B cell (primary cell): ENCODE measurements at regions not wholly inside any gene's neighbourhood (a gene's known extent, or its start where the extent isn't known, plus 50 kb on each side); places are given as distances from the start of the nearest gene placed in this dataset.

Experiments
- EZH2 ChIP-seq: IDR thresholded peaks from 2 replicates; pipeline ENCODE4 v1.6.1; 2012; ENCODE audit warnings: borderline replicate concordance, low read depth, mild to moderate bottlenecking, moderate library complexity, low read length; ENCODE audit not compliant: insufficient read depth, poor library complexity, severe bottlenecking
- TF ChIP-seq, protein P1 (sequence below): fragments of 200-600 bp; IDR thresholded peaks from one replicate; pipeline ENCODE4 v1.8.0; 2022; ENCODE audit warnings: antibody characterized with exemption, mild to moderate bottlenecking

DNA sequence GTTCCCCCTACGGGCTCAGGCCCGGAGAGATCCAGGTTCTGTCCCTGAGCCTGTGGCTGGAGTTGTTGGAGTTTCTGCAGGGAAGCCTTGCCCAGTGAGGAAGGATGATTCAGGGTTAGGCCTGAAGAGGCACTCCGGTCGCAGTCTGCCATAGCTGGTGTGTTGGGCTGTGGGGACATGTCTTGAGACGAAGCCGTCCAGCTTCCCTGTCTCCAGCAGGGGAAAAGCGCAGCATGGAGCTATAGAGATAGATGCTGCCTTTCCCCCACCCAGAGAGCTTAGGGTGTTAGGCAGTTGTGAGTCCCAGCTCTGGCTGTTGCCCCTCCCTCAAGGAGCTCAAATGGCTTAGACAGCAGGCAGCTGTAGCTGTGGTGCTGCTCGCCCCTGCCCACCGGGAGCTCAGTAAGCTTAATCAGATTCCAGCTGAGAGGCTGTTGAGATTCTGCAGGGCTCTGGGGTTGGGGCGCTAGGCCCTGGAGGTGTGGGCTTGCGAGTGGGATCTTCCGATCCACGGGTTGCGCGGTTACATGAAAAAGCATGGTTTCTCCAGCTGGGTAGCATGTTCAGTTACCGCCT lies 103.9 kb downstream of the PMAIP1 start:
- TF ChIP-seq, protein P1, sequence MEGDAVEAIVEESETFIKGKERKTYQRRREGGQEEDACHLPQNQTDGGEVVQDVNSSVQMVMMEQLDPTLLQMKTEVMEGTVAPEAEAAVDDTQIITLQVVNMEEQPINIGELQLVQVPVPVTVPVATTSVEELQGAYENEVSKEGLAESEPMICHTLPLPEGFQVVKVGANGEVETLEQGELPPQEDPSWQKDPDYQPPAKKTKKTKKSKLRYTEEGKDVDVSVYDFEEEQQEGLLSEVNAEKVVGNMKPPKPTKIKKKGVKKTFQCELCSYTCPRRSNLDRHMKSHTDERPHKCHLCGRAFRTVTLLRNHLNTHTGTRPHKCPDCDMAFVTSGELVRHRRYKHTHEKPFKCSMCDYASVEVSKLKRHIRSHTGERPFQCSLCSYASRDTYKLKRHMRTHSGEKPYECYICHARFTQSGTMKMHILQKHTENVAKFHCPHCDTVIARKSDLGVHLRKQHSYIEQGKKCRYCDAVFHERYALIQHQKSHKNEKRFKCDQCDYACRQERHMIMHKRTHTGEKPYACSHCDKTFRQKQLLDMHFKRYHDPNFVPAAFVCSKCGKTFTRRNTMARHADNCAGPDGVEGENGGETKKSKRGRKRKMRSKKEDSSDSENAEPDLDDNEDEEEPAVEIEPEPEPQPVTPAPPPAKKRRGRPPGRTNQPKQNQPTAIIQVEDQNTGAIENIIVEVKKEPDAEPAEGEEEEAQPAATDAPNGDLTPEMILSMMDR: no peak
- TF ChIP-seq EZH2: no peak
